CD4-positive, alpha-beta T cell treated with Interleukin-15 for 4 hours (primary cell): ENCODE measurements at regions not wholly inside any gene's neighbourhood (a gene's known extent, or its start where the extent isn't known, plus 50 kb on each side); places are given as distances from the start of the nearest gene placed in this dataset.
"Not testable (repeated sequence)": the region's sequence is repeated elsewhere in the genome, so short reads cannot be mapped to it uniquely, and the experiment has no call there.

Experiments
- DNase-seq: peaks from one replicate; pipeline ENCODE4 v3.0.0-alpha.2; 2020; ENCODE audit warnings: low spot score

GRCh38 chr2:124967325-124967724 is 942.2 kb downstream of the CNTNAP5 start:
- DNase-seq: no peak

GRCh38 chr2:124970030-124970429 is 944.9 kb downstream of the CNTNAP5 start:
- DNase-seq: no peak

- no peak for DNase-seq
Measured at GRCh38 chr2:124973396-124973795, 948.3 kb downstream of the CNTNAP5 start.

- no peak for DNase-seq
Measured at GRCh38 chr2:124975224-124975623, 950.1 kb downstream of the CNTNAP5 start.

GRCh38 chr2:124975648-124976047 is 950.6 kb downstream of the CNTNAP5 start:
- DNase-seq: no peak

GRCh38 chr2:124978597-124978996 is 953.5 kb downstream of the CNTNAP5 start:
- no peak for DNase-seq

GRCh38 chr2:124983595-124983994 is 958.5 kb downstream of the CNTNAP5 start:
- DNase-seq: no peak

GRCh38 chr2:124985270-124985669 is 960.2 kb downstream of the CNTNAP5 start:
- no peak for DNase-seq

- no peak for DNase-seq
Measured at GRCh38 chr2:124986136-124986535, 961.0 kb downstream of the CNTNAP5 start.

GRCh38 chr2:124986870-124987269 is 961.8 kb downstream of the CNTNAP5 start:
- DNase-seq: not testable (repeated sequence)

- DNase-seq: not testable (repeated sequence)
Measured at GRCh38 chr2:124987436-124987835, 962.3 kb downstream of the CNTNAP5 start.

GRCh38 chr2:124988111-124988510 is 963.0 kb downstream of the CNTNAP5 start:
- no peak for DNase-seq

- DNase-seq: no peak
Measured at GRCh38 chr2:124988794-124989193, 963.7 kb downstream of the CNTNAP5 start.

GRCh38 chr2:124993809-124994208 is 968.7 kb downstream of the CNTNAP5 start:
- no peak for DNase-seq

GRCh38 chr2:124995185-124995912 is 970.3 kb downstream of the CNTNAP5 start:
- DNase-seq: no peak

- DNase-seq: no peak
Measured at GRCh38 chr2:124996406-124996805, 971.3 kb downstream of the CNTNAP5 start.

GRCh38 chr2:124999906-125000305 is 974.8 kb downstream of the CNTNAP5 start:
- DNase-seq: no peak

- DNase-seq: no peak
Measured at GRCh38 chr2:125004106-125004800, 979.2 kb downstream of the CNTNAP5 start.

- no peak for DNase-seq
Measured at GRCh38 chr2:125006676-125007075, 981.6 kb downstream of the CNTNAP5 start.

GRCh38 chr2:125028721-125029120 is 1003.6 kb downstream of the CNTNAP5 start:
- DNase-seq: not testable (repeated sequence)

- DNase-seq: no peak
Measured at GRCh38 chr2:125033871-125034270, 1008.8 kb downstream of the CNTNAP5 start.

- no peak for DNase-seq
Measured at GRCh38 chr2:125037135-125037653, 1012.1 kb downstream of the CNTNAP5 start.

GRCh38 chr2:125041846-125042245 is 1016.8 kb downstream of the CNTNAP5 start:
- no peak for DNase-seq
